GM21717 (cell line): ENCODE measurements at regions not wholly inside any gene's neighbourhood (a gene's known extent, or its start where the extent isn't known, plus 50 kb on each side); places are given as distances from the start of the nearest gene placed in this dataset.

ENCODE experiments used
- ATAC-seq: cut with Tn5 transposase; IDR thresholded peaks from one replicate; pipeline ENCODE4 v1.9.1; 2021; ENCODE audit warnings: mild to moderate bottlenecking, moderate library complexity; ENCODE audit not compliant: unreplicated experiment

- ATAC-seq, result no peak
Measured at GRCh38 chr12:115444346-115444745, 760.4 kb upstream of the TBX3 start.

GRCh38 chr12:115443351-115443938 lies 759.5 kb upstream of the TBX3 start:
- ATAC-seq, result no peak

GRCh38 chr12:115440438-115440837 lies 756.5 kb upstream of the TBX3 start:
- no peak for ATAC-seq

GRCh38 chr12:115439008-115439601 lies 755.1 kb upstream of the TBX3 start:
- no peak for ATAC-seq

- no peak for ATAC-seq
Measured at GRCh38 chr12:115438314-115438713, 754.3 kb upstream of the TBX3 start.

GRCh38 chr12:115437061-115437567 lies 753.1 kb upstream of the TBX3 start:
- no peak for ATAC-seq

- no peak for ATAC-seq
Measured at GRCh38 chr12:115433014-115433634, 749.1 kb upstream of the TBX3 start.

GRCh38 chr12:115430636-115431035 lies 746.7 kb upstream of the TBX3 start:
- ATAC-seq, result no peak

- ATAC-seq, result no peak
Measured at GRCh38 chr12:115426732-115427131, 742.8 kb upstream of the TBX3 start.

GRCh38 chr12:115424003-115424402 lies 740.0 kb upstream of the TBX3 start:
- no peak for ATAC-seq

GRCh38 chr12:115423546-115423987 lies 739.6 kb upstream of the TBX3 start:
- ATAC-seq, result no peak

GRCh38 chr12:115422845-115423545 lies 739.0 kb upstream of the TBX3 start:
- ATAC-seq, result no peak

GRCh38 chr12:115421796-115422709 lies 738.1 kb upstream of the TBX3 start:
- no peak for ATAC-seq

GRCh38 chr12:115421350-115421749 lies 737.4 kb upstream of the TBX3 start:
- ATAC-seq, result no peak

- ATAC-seq, result no peak
Measured at GRCh38 chr12:115419145-115419646, 735.2 kb upstream of the TBX3 start.

- no peak for ATAC-seq
Measured at GRCh38 chr12:115417610-115418009, 733.6 kb upstream of the TBX3 start.

- no peak for ATAC-seq
Measured at GRCh38 chr12:115416869-115417268, 732.9 kb upstream of the TBX3 start.

- no peak for ATAC-seq
Measured at GRCh38 chr12:115413626-115414025, 729.7 kb upstream of the TBX3 start.

GRCh38 chr12:115412831-115413230 lies 728.9 kb upstream of the TBX3 start:
- ATAC-seq, result no peak

GRCh38 chr12:115411121-115411520 lies 727.1 kb upstream of the TBX3 start:
- ATAC-seq, result no peak
